Mesenchymal stem cell (in vitro differentiated cells and primary cell): ENCODE measurements at regions not wholly inside any gene's neighbourhood (a gene's known extent, or its start where the extent isn't known, plus 50 kb on each side); places are given as distances from the start of the nearest gene placed in this dataset.

ENCODE experiments used
- DNase-seq: peaks from one replicate; pipeline ENCODE4 v3.0.0-alpha.2; 2013
- H2AFZ ChIP-seq: one replicate; pipeline ENCODE4 v1.6.1; 2013; ENCODE audit warnings: low read depth, mild to moderate bottlenecking, control low read depth, inconsistent platforms, low read length, moderate library complexity
- H2AK5ac ChIP-seq: 2 replicates; pipeline ENCODE4 v1.6.1; 2013; ENCODE audit warnings: low read length, moderate library complexity, mild to moderate bottlenecking, inconsistent platforms; ENCODE audit not compliant: severe bottlenecking
- H2BK120ac ChIP-seq: one replicate; pipeline ENCODE4 v1.6.1; 2013; ENCODE audit warnings: low read depth, mild to moderate bottlenecking, inconsistent platforms, low read length, moderate library complexity
- H2BK12ac ChIP-seq, 2 experiments: one replicate each; pipeline ENCODE4 v1.6.1; 2013; ENCODE audit warnings: inconsistent platforms in 2 of 2, low read length in 2 of 2, mild to moderate bottlenecking in 2 of 2, moderate library complexity in 2 of 2, control low read depth in 1 of 2
- H2BK15ac ChIP-seq: one replicate; pipeline ENCODE4 v1.6.1; 2013; ENCODE audit warnings: mild to moderate bottlenecking, low read depth, inconsistent platforms; ENCODE audit not compliant: poor library complexity, severe bottlenecking
- H2BK5ac ChIP-seq: 2 replicates; pipeline ENCODE4 v1.6.1; 2013; ENCODE audit warnings: low read depth, mild to moderate bottlenecking, low read length, control low read depth, inconsistent platforms; ENCODE audit not compliant: poor library complexity, severe bottlenecking
- H3K14ac ChIP-seq, 2 experiments: one replicate each; pipeline ENCODE4 v1.6.1; 2013; ENCODE audit warnings: inconsistent platforms in 2 of 2, low read length in 2 of 2, control low read depth in 1 of 2, mild to moderate bottlenecking in 1 of 2, moderate library complexity in 1 of 2
- H3K18ac ChIP-seq, 2 experiments: one replicate each; pipeline ENCODE4 v1.6.1; 2013; ENCODE audit warnings: inconsistent platforms in 2 of 2, low read length in 2 of 2, control low read depth in 1 of 2, low read depth in 1 of 2, mild to moderate bottlenecking in 1 of 2
- H3K23ac ChIP-seq, 2 experiments: one replicate each; pipeline ENCODE4 v1.6.1; 2013; ENCODE audit warnings: inconsistent platforms in 2 of 2, low read length in 2 of 2, mild to moderate bottlenecking in 2 of 2, moderate library complexity in 2 of 2, control low read depth in 1 of 2
- H3K27ac ChIP-seq: 2 replicates; pipeline ENCODE4 v1.5.1; 2013; ENCODE audit warnings: mild to moderate bottlenecking, moderate library complexity, low read length, control low read depth, inconsistent platforms; ENCODE audit not compliant: poor library complexity, severe bottlenecking
- H3K27me3 ChIP-seq, 2 experiments: 2 replicates each; pipeline versions ENCODE4 v1.6.1 to v1.7.0; 2013; ENCODE audit warnings: low read length in 2 of 2, mild to moderate bottlenecking in 2 of 2, moderate library complexity in 2 of 2, control low read depth in 1 of 2, inconsistent platforms in 1 of 2; ENCODE audit not compliant: control insufficient read depth in 1 of 2, insufficient read depth in 1 of 2
- H3K36me3 ChIP-seq, 2 experiments: 2 replicates each; pipeline versions ENCODE4 v1.6.1 to v1.7.0; 2013; ENCODE audit warnings: low read length in 2 of 2, control low read depth in 1 of 2, inconsistent platforms in 1 of 2, low read depth in 1 of 2, mild to moderate bottlenecking in 1 of 2; ENCODE audit not compliant: insufficient read depth in 2 of 2, control insufficient read depth in 1 of 2
- H3K4ac ChIP-seq, 2 experiments: one replicate each; pipeline ENCODE4 v1.6.1; 2013; ENCODE audit warnings: inconsistent platforms in 2 of 2, low read length in 2 of 2, mild to moderate bottlenecking in 2 of 2, moderate library complexity in 2 of 2, control low read depth in 1 of 2, low read depth in 1 of 2
- H3K4me1 ChIP-seq: 2 replicates; pipeline ENCODE4 v1.6.1; 2013; ENCODE audit warnings: low read depth, low read length, control low read depth; ENCODE audit not compliant: control insufficient read depth, insufficient read depth
- H3K4me2 ChIP-seq: 2 replicates; pipeline ENCODE4 v1.6.1; 2013; ENCODE audit warnings: low read length, mild to moderate bottlenecking, inconsistent platforms; ENCODE audit not compliant: poor library complexity, severe bottlenecking
- H3K4me3 ChIP-seq, 2 experiments: 2 replicates each; pipeline versions ENCODE4 v1.5.1 to v1.7.0; 2013; ENCODE audit warnings: low read length in 2 of 2, mild to moderate bottlenecking in 2 of 2, control low read depth in 1 of 2, low read depth in 1 of 2; ENCODE audit not compliant: insufficient read depth in 1 of 2
- H3K79me1 ChIP-seq: replicated peaks from 2 replicates; pipeline ENCODE4 v1.6.1; 2013; ENCODE audit warnings: mild to moderate bottlenecking, control low read depth, low read length, inconsistent platforms; ENCODE audit not compliant: poor library complexity, severe bottlenecking
- H3K9ac ChIP-seq: 2 replicates; pipeline ENCODE4 v1.7.0; 2013; ENCODE audit warnings: mild to moderate bottlenecking, low read length, moderate library complexity
- H3K9me3 ChIP-seq: 2 replicates; pipeline ENCODE4 v1.7.0; 2013; ENCODE audit warnings: mild to moderate bottlenecking, low read length; ENCODE audit not compliant: control insufficient read depth
- H4K8ac ChIP-seq: one replicate; pipeline ENCODE4 v1.6.1; 2013; ENCODE audit warnings: inconsistent platforms, mild to moderate bottlenecking, low read length, moderate library complexity
- H4K91ac ChIP-seq: one replicate; pipeline ENCODE4 v1.6.1; 2013; ENCODE audit warnings: mild to moderate bottlenecking, low read length, inconsistent platforms
- whole genome bisulfite sequencing: methylation state at CpG from one replicate; pipeline ENCODE4 v1.1.7; 2013; ENCODE audit warnings: mixed read lengths; 5-methylcytosine and 5-hydroxymethylcytosine counted together

DNA sequence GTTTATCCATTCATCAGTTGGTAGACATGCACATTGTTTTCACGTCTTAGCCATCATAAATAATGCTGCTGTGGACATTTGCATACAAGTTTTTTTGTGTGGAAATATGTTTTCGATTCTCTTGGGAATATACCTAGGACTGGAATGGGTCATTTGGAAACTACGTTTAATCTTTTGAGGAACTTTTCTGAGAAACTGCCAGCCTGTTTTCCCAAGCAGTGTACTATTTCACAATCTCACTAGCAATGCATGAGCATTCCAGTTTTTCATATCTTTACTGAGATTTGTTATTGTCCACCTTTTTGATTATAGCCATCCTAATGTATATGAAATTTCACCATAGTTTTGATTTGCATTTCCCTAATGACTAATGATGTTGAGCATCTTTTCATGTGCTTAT is 95.7 kb upstream of the JAZF1 start:
- Histone ChIP-seq H2BK120ac (no peak overlapping the region), H3K9me3 (no peaks in the 10 kb centered on the region), H2BK12ac (no peak overlapping the region), H3K14ac (no peak overlapping the region), H4K91ac (no peak overlapping the region), H3K4me2 (no peak overlapping the region), H3K4ac (no peak overlapping the region), H3K18ac (no peak overlapping the region), H3K4me3 (no peak overlapping the region), H4K8ac (no peak overlapping the region), H3K27ac (no peak overlapping the region), H2AK5ac (no peak overlapping the region), H2BK5ac (no peak overlapping the region), H3K79me1 (no peaks in the 10 kb centered on the region), H2AFZ (no peak overlapping the region), H3K23ac (no peak overlapping the region), H3K36me3 (no peaks in the 10 kb centered on the region), H3K4me1 (no peaks in the 10 kb centered on the region), H2BK15ac (no peak overlapping the region), H3K27me3 (no peaks in the 10 kb centered on the region), H3K9ac (no peak overlapping the region)
- WGBS = 78% methylated on average over 2 of the region's 3 CpGs
- no peak for DNase-seq

DNA sequence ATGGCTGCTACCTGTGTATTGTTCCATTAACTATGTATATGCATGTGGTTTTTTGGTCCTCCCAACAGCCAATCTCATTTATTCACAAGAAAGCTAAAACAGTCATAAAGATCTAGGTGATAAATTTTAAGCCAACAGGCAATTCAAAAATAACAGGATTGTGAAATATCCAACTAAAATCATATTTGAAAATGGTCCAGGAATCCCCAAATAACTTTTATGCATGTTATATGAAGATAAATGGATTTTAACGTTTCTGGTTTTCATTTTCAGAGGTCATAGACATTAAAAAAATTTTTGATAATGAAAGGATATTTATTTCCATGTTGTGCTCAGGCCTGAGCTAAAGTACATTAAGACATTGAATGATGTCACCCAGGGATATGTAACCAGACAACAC is 96.8 kb upstream of the JAZF1 start:
- Histone ChIP-seq H3K18ac (no peak overlapping the region), H2BK15ac (no peak overlapping the region), H3K4me1 (no peaks in the 10 kb centered on the region), H3K14ac (no peak overlapping the region), H3K4me2 (no peak overlapping the region), H4K8ac (no peak overlapping the region), H3K79me1 (no peaks in the 10 kb centered on the region), H3K4me3 (no peak overlapping the region), H3K27me3 (peaks cover 0 to 4% of the 10 kb centered on the region in 2 experiments), H2BK12ac (no peak overlapping the region), H2AK5ac (no peak overlapping the region), H3K9me3 (no peaks in the 10 kb centered on the region), H3K9ac (no peak overlapping the region), H3K27ac (no peak overlapping the region), H3K4ac (no peak overlapping the region), H3K23ac (no peak overlapping the region), H2BK120ac (no peak overlapping the region), H4K91ac (no peak overlapping the region), H2BK5ac (no peak overlapping the region), H2AFZ (no peak overlapping the region), H3K36me3 (no peaks in the 10 kb centered on the region)
- no peak for DNase-seq
- 80% methylated on average over 1 of the region's 1 CpG for WGBS

DNA sequence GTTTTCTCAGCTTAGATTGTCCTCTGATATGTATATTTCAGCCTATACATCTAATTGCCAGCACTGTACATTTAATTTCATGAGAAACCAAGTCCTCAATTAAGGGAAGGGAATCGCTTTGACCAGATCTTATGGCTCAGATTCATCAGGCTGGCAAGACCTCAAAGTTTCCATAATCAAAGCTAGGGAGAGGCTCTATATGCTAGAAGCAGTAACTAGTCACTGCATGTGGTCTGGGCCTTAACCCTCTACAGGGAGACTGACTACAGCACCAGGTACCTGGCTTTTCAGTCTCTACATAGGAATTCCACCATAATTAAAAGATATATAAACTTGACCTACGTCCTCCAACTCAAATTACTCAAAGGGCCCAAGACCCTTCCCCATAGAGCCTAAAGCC is 97.4 kb upstream of the JAZF1 start:
- no peak overlapping the region for H2AFZ ChIP-seq
- no peaks in the 10 kb centered on the region for H3K36me3 ChIP-seq
- H3K23ac ChIP-seq = no peak overlapping the region
- no peak overlapping the region for H2BK120ac ChIP-seq
- 82% methylated on average over 2 of the region's 2 CpGs for WGBS
- H3K27ac ChIP-seq = no peak overlapping the region
- H3K4me1 ChIP-seq = no peaks in the 10 kb centered on the region
- no peak overlapping the region for H2BK12ac ChIP-seq
- H4K8ac ChIP-seq = no peak overlapping the region
- no peak overlapping the region for H3K4me2 ChIP-seq
- peaks cover 0 to 4% of the 10 kb centered on the region in 2 experiments for H3K27me3 ChIP-seq
- no peak overlapping the region for H3K18ac ChIP-seq
- H2BK5ac ChIP-seq = no peak overlapping the region
- no peak overlapping the region for H3K14ac ChIP-seq
- H3K79me1 ChIP-seq = no peaks in the 10 kb centered on the region
- no peak overlapping the region for H3K4me3 ChIP-seq
- no peak overlapping the region for H3K9ac ChIP-seq
- H4K91ac ChIP-seq = no peak overlapping the region
- H2AK5ac ChIP-seq = no peak overlapping the region
- H3K4ac ChIP-seq = no peak overlapping the region
- no peaks in the 10 kb centered on the region for H3K9me3 ChIP-seq
- no peak overlapping the region for H2BK15ac ChIP-seq
- DNase-seq = no peak

DNA sequence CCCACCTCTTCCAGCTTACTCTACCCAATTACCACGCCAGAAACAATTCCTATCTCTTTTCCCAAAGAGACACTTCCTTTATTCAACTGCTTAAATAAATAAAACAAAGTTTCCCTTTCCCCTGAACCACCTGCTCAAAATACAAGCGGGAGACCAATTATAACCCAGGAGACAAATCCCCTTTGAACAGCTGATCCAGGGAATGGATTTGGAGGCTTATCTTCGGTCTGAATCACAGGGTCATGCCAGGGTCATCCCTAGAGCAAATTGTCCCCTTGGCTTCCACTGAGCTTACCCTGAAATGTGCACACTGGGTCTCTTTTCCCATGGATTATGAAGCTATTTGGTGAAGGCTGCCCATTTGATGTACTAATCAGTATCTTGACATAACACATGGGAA is 99.9 kb upstream of the JAZF1 start:
- Histone ChIP-seq H3K27me3 (peaks cover 0 to 4% of the 10 kb centered on the region in 2 experiments), H2AK5ac (no peak overlapping the region), H2AFZ (no peak overlapping the region), H3K23ac (no peak overlapping the region), H3K36me3 (no peaks in the 10 kb centered on the region), H3K14ac (no peak overlapping the region), H3K4ac (no peak overlapping the region), H3K4me1 (no peaks in the 10 kb centered on the region), H2BK5ac (no peak overlapping the region), H3K18ac (no peak overlapping the region), H3K9me3 (no peaks in the 10 kb centered on the region), H3K27ac (no peak overlapping the region), H3K9ac (no peak overlapping the region), H3K79me1 (no peaks in the 10 kb centered on the region), H4K91ac (no peak overlapping the region), H4K8ac (no peak overlapping the region), H3K4me2 (no peak overlapping the region), H3K4me3 (no peak overlapping the region), H2BK120ac (no peak overlapping the region), H2BK15ac (no peak overlapping the region), H2BK12ac (no peak overlapping the region)
- WGBS = 78% methylated on average over 3 of the region's 3 CpGs
- no peak for DNase-seq
